H1 (cell line): ENCODE measurements at regions not wholly inside any gene's neighbourhood (a gene's known extent, or its start where the extent isn't known, plus 50 kb on each side); places are given as distances from the start of the nearest gene placed in this dataset.

ENCODE experiments used
- CTCF ChIA-PET: fragments of 300-600 bp; sonication (Branson Sonifier 250); formaldehyde crosslinking; loops from one replicate; lab custom pipeline; 2021; ENCODE audit not compliant: partially characterized antibody; lab: Charles Lee
- POLR2A ChIA-PET: fragments of 300-600 bp; sonication (Branson Sonifier 250); formaldehyde crosslinking; loops from one replicate; lab custom pipeline; 2021; ENCODE audit warnings: inconsistent platforms; ENCODE audit not compliant: partially characterized antibody; lab: Charles Lee
- DNase-seq, 2 experiments: peaks; one replicate each; pipeline versions ENCODE4 v3.0.0 to v3.0.0-alpha.2; 2010 to 2022; ENCODE audit warnings: low spot score in 2 of 2, low read depth in 1 of 2, mixed read lengths in 1 of 2
- FAIRE-seq: peaks from 2 replicates; lab custom pipeline; 2011; peaks lifted over from hg19 to GRCh38; lab: Jason Lieb, UNC
- H2AFZ ChIP-seq: 2 replicates; pipeline ENCODE4 v1.8.1; 2012; ENCODE audit warnings: low read length, inconsistent platforms
- H2AK5ac ChIP-seq: 2 replicates; pipeline ENCODE4 v1.6.1; 2013; ENCODE audit warnings: low read depth, low read length
- H2BK120ac ChIP-seq: replicated peaks from 2 replicates; pipeline ENCODE3; 2013; ENCODE audit warnings: low read depth, low read length, inconsistent platforms
- H2BK12ac ChIP-seq: 2 replicates; pipeline ENCODE4 v1.6.1; 2013; ENCODE audit warnings: low read depth, low read length
- H2BK15ac ChIP-seq: 2 replicates; pipeline ENCODE4 v1.6.1; 2013; ENCODE audit warnings: low read length
- H2BK20ac ChIP-seq: 2 replicates; pipeline ENCODE4 v1.6.1; 2013; ENCODE audit warnings: low read length
- H2BK5ac ChIP-seq: 2 replicates; pipeline ENCODE4 v1.6.1; 2013; ENCODE audit warnings: low read depth, low read length
- H3K14ac ChIP-seq: 2 replicates; pipeline ENCODE4 v1.6.1; 2013; ENCODE audit warnings: inconsistent platforms; ENCODE audit not compliant: insufficient read length
- H3K18ac ChIP-seq: 2 replicates; pipeline ENCODE4 v1.6.1; 2013; ENCODE audit warnings: low read length; ENCODE audit errors: extremely low read depth
- H3K23ac ChIP-seq: 2 replicates; pipeline ENCODE4 v1.6.1; 2013; ENCODE audit warnings: inconsistent platforms; ENCODE audit not compliant: insufficient read length
- H3K23me2 ChIP-seq: 2 replicates; pipeline ENCODE4 v1.6.1; 2013; ENCODE audit warnings: low read depth, low read length
- H3K27ac ChIP-seq: 2 replicates; pipeline ENCODE4 v1.6.1; 2011; ENCODE audit warnings: low read depth, low read length, inconsistent platforms
- H3K27me3 ChIP-seq, 4 experiments: replicated peaks in 1 of 4; 1 replicate in 1 of 4; 2 replicates in 3 of 4; pipeline versions ENCODE4 v1.6.1 to v1.8.1; 2011 to 2013; ENCODE audit warnings: low read length in 3 of 4, mild to moderate bottlenecking in 3 of 4, inconsistent platforms in 2 of 4, mixed read lengths in 2 of 4, moderate library complexity in 1 of 4; ENCODE audit not compliant: control insufficient read depth in 3 of 4, insufficient read depth in 3 of 4; ENCODE audit errors: extremely low read depth in 1 of 4
- H3K36me3 ChIP-seq, 4 experiments: 2 replicates each; pipeline versions ENCODE4 v1.6.1 to v1.8.1; 2011 to 2013; ENCODE audit warnings: mild to moderate bottlenecking in 4 of 4, low read length in 3 of 4, moderate library complexity in 2 of 4, control low read depth in 1 of 4, inconsistent platforms in 1 of 4; ENCODE audit not compliant: insufficient read depth in 4 of 4, control insufficient read depth in 2 of 4
- H3K4ac ChIP-seq: replicated peaks from 2 replicates; pipeline ENCODE3; 2013; ENCODE audit warnings: low read length, low read depth, mixed read lengths, inconsistent platforms; ENCODE audit not compliant: insufficient read length
- H3K4me1 ChIP-seq, 4 experiments: replicated peaks in 1 of 4; 1 replicate in 1 of 4; 2 replicates in 3 of 4; pipeline versions ENCODE4 v1.6.1 to v1.8.1; 2011 to 2013; ENCODE audit warnings: low read length in 3 of 4, inconsistent platforms in 2 of 4, mixed read lengths in 1 of 4; ENCODE audit not compliant: insufficient read depth in 4 of 4, control insufficient read depth in 3 of 4
- H3K4me2 ChIP-seq, 2 experiments: 2 replicates each; pipeline versions ENCODE4 v1.6.1 to v1.8.1; 2011 to 2013; ENCODE audit warnings: low read depth in 2 of 2, low read length in 2 of 2, control low read depth in 1 of 2, inconsistent platforms in 1 of 2, mild to moderate bottlenecking in 1 of 2; ENCODE audit not compliant: insufficient read depth in 1 of 2
- H3K4me3 ChIP-seq, 4 experiments: fragments of 200-600, 300-600 bp in 1 of 4; sonication (generic), shearing (Covaris generic), sonication (Bioruptor Twin) in 1 of 4; 2 replicates each; pipeline versions ENCODE4 v1.5.1 to v1.8.1; 2011 to 2016; ENCODE audit warnings: low read length in 4 of 4, low read depth in 3 of 4, control low read depth in 2 of 4, inconsistent platforms in 2 of 4, mild to moderate bottlenecking in 2 of 4, mixed read lengths in 1 of 4, moderate library complexity in 1 of 4; ENCODE audit not compliant: insufficient read depth in 2 of 4; ENCODE audit errors: extremely low read depth in 1 of 4
- H3K56ac ChIP-seq: replicated peaks from 2 replicates; pipeline ENCODE3; 2013; ENCODE audit warnings: low read depth, mild to moderate bottlenecking, mixed read lengths, low read length, inconsistent platforms; ENCODE audit not compliant: insufficient read length
- H3K79me1 ChIP-seq: 2 replicates; pipeline ENCODE4 v1.6.1; 2013; ENCODE audit warnings: low read depth, low read length, control low read depth
- H3K79me2 ChIP-seq, 2 experiments: 2 replicates each; pipeline versions ENCODE4 v1.6.1 to v1.8.1; 2012 to 2013; ENCODE audit warnings: low read length in 2 of 2, mild to moderate bottlenecking in 2 of 2, inconsistent platforms in 1 of 2; ENCODE audit not compliant: insufficient read depth in 2 of 2, control insufficient read depth in 1 of 2
- H3K9ac ChIP-seq, 4 experiments: replicated peaks in 1 of 4; 1 replicate in 1 of 4; 2 replicates in 3 of 4; pipeline versions ENCODE4 v1.6.1 to v1.8.1; 2011 to 2013; ENCODE audit warnings: low read depth in 3 of 4, low read length in 3 of 4, control low read depth in 2 of 4, mild to moderate bottlenecking in 2 of 4, moderate library complexity in 2 of 4, inconsistent platforms in 1 of 4; ENCODE audit errors: extremely low read depth in 1 of 4
- H3K9me3 ChIP-seq, 2 experiments: 2 replicates each; pipeline versions ENCODE4 v1.6.1 to v1.8.1; 2012 to 2013; ENCODE audit warnings: mild to moderate bottlenecking in 2 of 2, moderate library complexity in 2 of 2, control low read depth in 1 of 2, inconsistent platforms in 1 of 2, low read depth in 1 of 2, low read length in 1 of 2, mixed read lengths in 1 of 2; ENCODE audit not compliant: insufficient read depth in 2 of 2
- H4K20me1 ChIP-seq, 2 experiments: replicated peaks in 1 of 2; 2 replicates each; pipeline versions ENCODE3 to v1.8.1; 2011 to 2013; ENCODE audit warnings: inconsistent platforms in 2 of 2, low read length in 2 of 2, mild to moderate bottlenecking in 1 of 2; ENCODE audit not compliant: insufficient read depth in 2 of 2, control insufficient read depth in 1 of 2
- H4K5ac ChIP-seq: 2 replicates; pipeline ENCODE4 v1.6.1; 2013; ENCODE audit warnings: low read length, low read depth, mixed read lengths, inconsistent platforms; ENCODE audit not compliant: insufficient read length
- H4K8ac ChIP-seq: 2 replicates; pipeline ENCODE4 v1.8.0; 2013; ENCODE audit warnings: mild to moderate bottlenecking, moderate library complexity, low read length, inconsistent platforms; ENCODE audit not compliant: insufficient read depth; ENCODE audit errors: extremely low read depth
- H4K91ac ChIP-seq: replicated peaks from 2 replicates; pipeline ENCODE3; 2013; ENCODE audit warnings: low read length, mixed read lengths, inconsistent platforms; ENCODE audit not compliant: insufficient read length
- ATF3 ChIP-seq: IDR thresholded peaks from 2 replicates; pipeline ENCODE4 v1.6.1; 2011; ENCODE audit warnings: low read depth, mild to moderate bottlenecking, low read length; ENCODE audit not compliant: insufficient read depth
- BACH1 ChIP-seq: IDR thresholded peaks from 2 replicates; pipeline ENCODE4 v1.6.1; 2012; ENCODE audit warnings: low read length, improper control_type of control experiment
- CBX5 ChIP-seq: fragments of 300-800, 300-1000 bp; sonication (generic); IDR thresholded peaks from 2 replicates; pipeline ENCODE4 v1.7.1; 2016; ENCODE audit warnings: antibody characterized with exemption, low read length, low read depth
- CHD1 ChIP-seq: IDR thresholded peaks from 2 replicates; pipeline ENCODE4 v1.6.1; 2012; ENCODE audit warnings: low read depth, low read length, improper control_type of control experiment
- EGR1 ChIP-seq: IDR thresholded peaks from 2 replicates; pipeline ENCODE4 v1.6.1; 2011; ENCODE audit warnings: low read depth, low read length, borderline replicate concordance
- EP300 ChIP-seq, 2 experiments: IDR thresholded peaks; 1 replicate in 1 of 2; 2 replicates in 1 of 2; pipeline ENCODE4 v1.6.1; 2011 to 2012; ENCODE audit warnings: low read depth in 2 of 2, low read length in 2 of 2, mild to moderate bottlenecking in 2 of 2, borderline replicate concordance in 1 of 2, inconsistent platforms in 1 of 2, moderate library complexity in 1 of 2
- HDAC6 ChIP-seq: IDR thresholded peaks from one replicate; pipeline ENCODE4 v1.7.1; 2012; ENCODE audit warnings: low read depth, mild to moderate bottlenecking, inconsistent platforms, low read length, moderate library complexity
- KDM1A ChIP-seq: fragments of 200-600, 300-600 bp; sonication (generic); IDR thresholded peaks from 2 replicates; pipeline ENCODE4 v1.7.1; 2016; ENCODE audit warnings: mild to moderate bottlenecking, low read length, borderline replicate concordance
- MAX ChIP-seq: IDR thresholded peaks from 2 replicates; pipeline ENCODE4 v1.6.1; 2012; ENCODE audit warnings: inconsistent platforms
- RXRA ChIP-seq: IDR thresholded peaks from 2 replicates; pipeline ENCODE4 v1.6.1; 2011; ENCODE audit warnings: low read depth, mild to moderate bottlenecking, low read length, moderate library complexity; ENCODE audit not compliant: insufficient read depth
- SIN3A ChIP-seq, 2 experiments: IDR thresholded peaks in 1 of 2; conservative IDR thresholded peaks in 1 of 2; 2 replicates each; pipeline ENCODE4 v1.6.1; 2011 to 2012; ENCODE audit warnings: low read length in 2 of 2, improper control_type of control experiment in 1 of 2, low read depth in 1 of 2, mild to moderate bottlenecking in 1 of 2
- SRF ChIP-seq: IDR thresholded peaks from 2 replicates; pipeline ENCODE4 v1.6.1; 2011; ENCODE audit warnings: mild to moderate bottlenecking, low read depth, low read length, moderate library complexity
- SUZ12 ChIP-seq: fragments of 200-600 bp; sonication (generic); IDR thresholded peaks from 2 replicates; pipeline ENCODE4 v1.6.1; 2012; ENCODE audit warnings: mild to moderate bottlenecking, inconsistent platforms, low read length, moderate library complexity, mixed read lengths
- TAF7 ChIP-seq: optimal IDR thresholded peaks from 2 replicates; pipeline ENCODE3; 2011; ENCODE audit warnings: low read depth, mild to moderate bottlenecking, inconsistent platforms, low read length, moderate library complexity, borderline replicate concordance
- WGBS, 2 experiments: shearing (Covaris generic) in 1 of 2; methylation state at CpG; one replicate each; pipeline versions ENCODE4 v1.1.6 to v1.1.7; 2013 to 2015; ENCODE audit warnings: low lambda C conversion rate in 2 of 2, mixed read lengths in 2 of 2, inconsistent platforms in 1 of 2, low coverage in 1 of 2, missing lambda C conversion rate in 1 of 2; ENCODE audit not compliant: insufficient replicate concordance in 2 of 2, insufficient coverage in 1 of 2, insufficient read length in 1 of 2; ENCODE audit errors: extremely low coverage in 1 of 2, missing lambda C conversion rate in 1 of 2; 5-methylcytosine and 5-hydroxymethylcytosine counted together

- H3K56ac ChIP-seq = no peak overlapping the region
- no peak overlapping the region for H3K23ac ChIP-seq
- no peaks in the 10 kb centered on the region for H3K36me3 ChIP-seq
- H2AK5ac ChIP-seq = no peak overlapping the region
- H3K27me3 ChIP-seq = no peaks in the 10 kb centered on the region
- H3K4me1 ChIP-seq = no peaks in the 10 kb centered on the region
- no peak overlapping the region for H3K4me3 ChIP-seq
- no peak overlapping the region for H4K91ac ChIP-seq
- no peak overlapping the region for H2AFZ ChIP-seq
- no peak overlapping the region for H2BK5ac ChIP-seq
- H3K14ac ChIP-seq = no peak overlapping the region
- no peaks in the 10 kb centered on the region for H3K9me3 ChIP-seq
- DNase-seq = no peak
- ChIA-PET CTCF (no interaction called here), POLR2A (no interaction called here)
- H2BK20ac ChIP-seq = no peak overlapping the region
- H2BK120ac ChIP-seq = no peak overlapping the region
- no peak overlapping the region for H3K9ac ChIP-seq
- H4K20me1 ChIP-seq = no peaks in the 10 kb centered on the region
- no peaks in the 10 kb centered on the region for H3K79me2 ChIP-seq
- H3K4ac ChIP-seq = no peak overlapping the region
- no peaks in the 10 kb centered on the region for H3K79me1 ChIP-seq
- H3K23me2 ChIP-seq = no peaks in the 10 kb centered on the region
- no peak overlapping the region for H3K27ac ChIP-seq
- WGBS, 2 experiments = 94% methylated on average over 2 of the region's 2 CpGs; no CpG with 5 or more reads in 1 of the 2 experiments
- H2BK12ac ChIP-seq = no peak overlapping the region
- no peak overlapping the region for H2BK15ac ChIP-seq
- H4K5ac ChIP-seq = no peak overlapping the region
- H4K8ac ChIP-seq = no peak overlapping the region
- no peak overlapping the region for H3K18ac ChIP-seq
- FAIRE-seq = no peak
- no peak overlapping the region for H3K4me2 ChIP-seq
- TF ChIP-seq TAF7 (no peak), SIN3A (conservative IDR thresholded peaks at IDR 0.05 in 1 of 2, IDR thresholded peaks at IDR 0.05 in 1 of 2; ENCODE audit: low read depth in 1 of 2, low read length in 2 of 2) (no peak), CHD1 (no peak), RXRA (no peak), ATF3 (no peak), HDAC6 (no peak), EGR1 (no peak), SUZ12 (no peak), EP300 (IDR thresholded peaks at IDR 0.05; ENCODE audit: borderline replicate concordance in 1 of 2, low read depth in 2 of 2, low read length in 2 of 2) (no peak), BACH1 (no peak), CBX5 (no peak), SRF (no peak), KDM1A (no peak), MAX (no peak)
These were observed 319.3 kb upstream of the SLCO3A1 start for GRCh38 chr15:91534235-91534634.
